K562 (cell line): ENCODE measurements at regions not wholly inside any gene's neighbourhood (a gene's known extent, or its start where the extent isn't known, plus 50 kb on each side); places are given as distances from the start of the nearest gene placed in this dataset.

Experiments
- CUX1 ChIP-seq: fragments of 200-800 bp; sonication (Bioruptor generic); IDR thresholded peaks from 2 replicates; pipeline ENCODE4 v1.6.1; 2016; ENCODE audit warnings: missing genetic modification characterization, missing compliant biosample characterization
- HOXB6 ChIP-seq: fragments of 250-450 bp; sonication (Bioruptor Pico); IDR thresholded peaks from 2 replicates; pipeline ENCODE4 v1.5.1; 2022; ENCODE audit warnings: mild to moderate bottlenecking, borderline replicate concordance
- NCOR1 ChIP-seq: fragments of 450-650 bp; IDR thresholded peaks from 2 replicates; pipeline ENCODE4 v1.6.1; 2016; ENCODE audit warnings: mild to moderate bottlenecking, moderate library complexity
- TCF7 ChIP-seq: sonication (generic); IDR thresholded peaks from 2 replicates; pipeline ENCODE4 v1.6.1; 2016; ENCODE audit warnings: antibody characterized with exemption, borderline replicate concordance

- TF ChIP-seq TCF7 (no peak), CUX1 (no peak), HOXB6 (CRISPR knock-in tag) (no peak), NCOR1 (no peak)
- TF ChIP-seq, all 486 proteins: peak for 2
Observed at GRCh38 chr22:47548953-47549740, 786.7 kb downstream of the TBC1D22A start (continued).
